ENCODE measurements at regions not wholly inside any gene's neighbourhood (a gene's known extent, or its start where the extent isn't known, plus 50 kb on each side); places are given as distances from the start of the nearest gene placed in this dataset.

- DNase-seq: no peak
Observed at GRCh38 chr18:77373730-77374445, 124.2 kb downstream of the GALR1 start.

GRCh38 chr18:77374446-77374805, 124.8 kb downstream of the GALR1 start:
- no peak for DNase-seq

GRCh38 chr18:77376043-77376732, 126.5 kb downstream of the GALR1 start:
- peak; percentile 45 for DNase-seq

GRCh38 chr18:77376733-77377094, 127.1 kb downstream of the GALR1 start:
- no peak for DNase-seq

- DNase-seq: no peak
Observed at GRCh38 chr18:77377813-77378212, 128.2 kb downstream of the GALR1 start.

GRCh38 chr18:77379976-77380509, 130.4 kb downstream of the GALR1 start:
- DNase-seq: no peak

- DNase-seq: no peak
Observed at GRCh38 chr18:77380695-77381094, 131.0 kb downstream of the GALR1 start.

- no peak for DNase-seq
Observed at GRCh38 chr18:77392321-77392720, 142.7 kb downstream of the GALR1 start.

- no peak for DNase-seq
Observed at GRCh38 chr18:77393519-77393918, 143.9 kb downstream of the GALR1 start.

GRCh38 chr18:77395953-77396352, 146.3 kb downstream of the GALR1 start:
- no peak for DNase-seq

GRCh38 chr18:77397056-77397455, 147.4 kb downstream of the GALR1 start:
- no peak for DNase-seq

GRCh38 chr18:77397617-77398016, 148.0 kb downstream of the GALR1 start:
- no peak for DNase-seq

- DNase-seq: no peak
Observed at GRCh38 chr18:77400561-77400960, 150.9 kb downstream of the GALR1 start.

- DNase-seq: no peak
Observed at GRCh38 chr18:77401173-77401572, 151.5 kb downstream of the GALR1 start.

- no peak for DNase-seq
Observed at GRCh38 chr18:77403969-77404535, 154.4 kb downstream of the GALR1 start.

GRCh38 chr18:77405096-77405495, 155.4 kb downstream of the GALR1 start:
- DNase-seq: no peak

- no peak for DNase-seq
Observed at GRCh38 chr18:77407733-77408132, 158.1 kb downstream of the GALR1 start.

- DNase-seq: peak; percentile 6
Observed at GRCh38 chr18:77421546-77421945, 171.9 kb downstream of the GALR1 start.

- peak; percentile 1 for DNase-seq
Observed at GRCh38 chr18:77422974-77423867, 173.6 kb downstream of the GALR1 start.

GRCh38 chr18:77433076-77433475, 183.4 kb downstream of the GALR1 start:
- DNase-seq: no peak

- no peak for DNase-seq
Observed at GRCh38 chr18:77439888-77440287, 190.2 kb downstream of the GALR1 start.

- no peak for DNase-seq
Observed at GRCh38 chr18:77442393-77442792, 192.7 kb downstream of the GALR1 start.

- DNase-seq: no peak
Observed at GRCh38 chr18:77444385-77444784, 194.7 kb downstream of the GALR1 start.

Data from NCI-H2171 treated with DMSO at 0.1 percent for 48 hours (cell line).